ENCODE measurements at regions not wholly inside any gene's neighbourhood (a gene's known extent, or its start where the extent isn't known, plus 50 kb on each side); places are given as distances from the start of the nearest gene placed in this dataset.

GRCh38 chr7:46806856-46807255 is 775.1 kb downstream of the TNS3 start:
- no peak for TF ChIP-seq CTCF (IDR thresholded peaks at IDR 0.05)

- TF ChIP-seq CTCF (IDR thresholded peaks at IDR 0.05) = no peak
These were observed 779.4 kb downstream of the TNS3 start for GRCh38 chr7:46802479-46802878.

GRCh38 chr7:46791188-46791587 is 790.7 kb downstream of the TNS3 start:
- TF ChIP-seq CTCF (IDR thresholded peaks at IDR 0.05) = no peak

- TF ChIP-seq CTCF (IDR thresholded peaks at IDR 0.05) = no peak
These were observed 794.9 kb downstream of the TNS3 start for GRCh38 chr7:46786995-46787394.

GRCh38 chr7:46786221-46786954 is 795.5 kb downstream of the TNS3 start:
- TF ChIP-seq CTCF (IDR thresholded peaks at IDR 0.05) = no peak

- TF ChIP-seq CTCF (IDR thresholded peaks at IDR 0.05) = no peak
These were observed 797.2 kb downstream of the TNS3 start for GRCh38 chr7:46784732-46785131.

- no peak for TF ChIP-seq CTCF (IDR thresholded peaks at IDR 0.05)
These were observed 799.9 kb downstream of the TNS3 start for GRCh38 chr7:46781901-46782439.

All from LNCAP (cell line).